CD14-positive monocyte (primary cell): ENCODE measurements at regions not wholly inside any gene's neighbourhood (a gene's known extent, or its start where the extent isn't known, plus 50 kb on each side); places are given as distances from the start of the nearest gene placed in this dataset.

Source experiments
- DNase-seq, 3 donors: peaks; one replicate each; pipeline ENCODE4 v3.0.0-alpha.2; 2011 to 2022
- H2AFZ ChIP-seq: 2 replicates; pipeline ENCODE4 v1.6.0; 2012; ENCODE audit warnings: mild to moderate bottlenecking, low read depth, low read length, inconsistent platforms; ENCODE audit not compliant: insufficient read depth, poor library complexity, severe bottlenecking
- H3K27ac ChIP-seq, 2 donors: 1 replicate in 1 of 2; 2 replicates in 1 of 2; pipeline ENCODE4 v1.5.1; 2012 to 2013; ENCODE audit warnings: low read length in 2 of 2, control low read depth in 1 of 2, inconsistent platforms in 1 of 2, low read depth in 1 of 2, mild to moderate bottlenecking in 1 of 2
- H3K27me3 ChIP-seq, 2 donors: one replicate each; pipeline versions ENCODE4 v1.6.0 to v1.6.1; 2011 to 2013; ENCODE audit warnings: low read length in 2 of 2; ENCODE audit not compliant: control insufficient read depth in 2 of 2, insufficient read depth in 2 of 2
- H3K36me3 ChIP-seq, 2 donors: replicated peaks in 1 of 2; 1 replicate in 1 of 2; 2 replicates in 1 of 2; pipeline versions ENCODE4 v1.5.1 to v1.6.1; 2012 to 2013; ENCODE audit warnings: low read length in 2 of 2, control low read depth in 1 of 2, inconsistent platforms in 1 of 2, mild to moderate bottlenecking in 1 of 2; ENCODE audit not compliant: insufficient read depth in 2 of 2, control insufficient read depth in 1 of 2
- H3K4me1 ChIP-seq, 2 donors: 1 replicate in 1 of 2; 2 replicates in 1 of 2; pipeline versions ENCODE4 v1.5.1 to v1.6.1; 2012 to 2013; ENCODE audit warnings: low read length in 2 of 2, control low read depth in 1 of 2, inconsistent platforms in 1 of 2, mild to moderate bottlenecking in 1 of 2, moderate library complexity in 1 of 2; ENCODE audit not compliant: insufficient read depth in 2 of 2, control insufficient read depth in 1 of 2
- H3K4me2 ChIP-seq: replicated peaks from 2 replicates; pipeline ENCODE3; 2012; ENCODE audit warnings: low read length, moderate library complexity, mild to moderate bottlenecking; ENCODE audit not compliant: poor library complexity, severe bottlenecking; ENCODE audit errors: extremely low read depth
- H3K4me3 ChIP-seq, 3 experiments: fragments of 200-600 bp in 1 of 3; sonication (generic) in 1 of 3; replicated peaks in 1 of 3; 1 replicate in 2 of 3; 2 replicates in 1 of 3; pipeline ENCODE4 v1.5.1; 2011 to 2013; ENCODE audit warnings: low read length in 3 of 3, mild to moderate bottlenecking in 3 of 3, control low read depth in 2 of 3, low read depth in 2 of 3, inconsistent platforms in 1 of 3, moderate library complexity in 1 of 3
- H3K79me2 ChIP-seq: 2 replicates; pipeline ENCODE4 v1.6.0; 2012; ENCODE audit warnings: mild to moderate bottlenecking, control low read depth, inconsistent platforms, low read length, moderate library complexity; ENCODE audit not compliant: insufficient read depth
- H3K9ac ChIP-seq: 2 replicates; pipeline ENCODE4 v1.6.0; 2017; ENCODE audit warnings: low read length, mild to moderate bottlenecking; ENCODE audit not compliant: insufficient read depth, poor library complexity, severe bottlenecking
- H3K9me3 ChIP-seq, 2 donors: replicated peaks in 1 of 2; 1 replicate in 1 of 2; 2 replicates in 1 of 2; pipeline versions ENCODE4 v1.5.1 to v1.6.1; 2012 to 2013; ENCODE audit warnings: low read length in 2 of 2, control low read depth in 1 of 2; ENCODE audit not compliant: control insufficient read depth in 1 of 2, insufficient read depth in 1 of 2
- H4K20me1 ChIP-seq: 2 replicates; pipeline ENCODE4 v1.6.0; 2012; ENCODE audit warnings: mild to moderate bottlenecking, low read length, control low read depth, moderate library complexity; ENCODE audit not compliant: insufficient read depth
- H3K27ac Mint-ChIP-seq, 7 donors: one replicate each; pipeline ENCODE4 v1.8.0; 2020; ENCODE audit warnings: mild to moderate bottlenecking in 7 of 7, mixed read lengths in 7 of 7, moderate library complexity in 6 of 7, inconsistent platforms in 2 of 7
- H3K27me3 Mint-ChIP-seq, 3 donors: one replicate each; pipeline ENCODE4 v1.8.0; 2021 to 2022; ENCODE audit warnings: low read depth in 3 of 3, mild to moderate bottlenecking in 3 of 3, mixed read lengths in 3 of 3, moderate library complexity in 3 of 3, inconsistent platforms in 1 of 3
- H3K36me3 Mint-ChIP-seq, 2 donors: one replicate each; pipeline ENCODE4 v1.8.0; 2020; ENCODE audit warnings: mixed read lengths in 2 of 2, inconsistent platforms in 1 of 2, mild to moderate bottlenecking in 1 of 2
- H3K4me1 Mint-ChIP-seq: one replicate; pipeline ENCODE4 v1.8.0; 2020; ENCODE audit warnings: mild to moderate bottlenecking, mixed read lengths
- H3K4me3 Mint-ChIP-seq, 2 donors: one replicate each; pipeline ENCODE4 v1.8.0; 2020; ENCODE audit warnings: mild to moderate bottlenecking in 2 of 2, mixed read lengths in 2 of 2, moderate library complexity in 1 of 2
- H3K9me3 Mint-ChIP-seq, 7 donors: one replicate each; pipeline ENCODE4 v1.8.0; 2020 to 2022; ENCODE audit warnings: mixed read lengths in 7 of 7, mild to moderate bottlenecking in 6 of 7, moderate library complexity in 6 of 7, inconsistent platforms in 2 of 7
- CTCF ChIP-seq: fragments of 200-600 bp; IDR thresholded peaks from one replicate; pipeline ENCODE4 v1.8.0; 2022; ENCODE audit warnings: antibody characterized with exemption, mild to moderate bottlenecking
- WGBS: methylation state at CpG from one replicate; pipeline ENCODE4 v1.1.5; 2013; ENCODE audit warnings: missing lambda C conversion rate; ENCODE audit not compliant: insufficient coverage; 5-methylcytosine and 5-hydroxymethylcytosine counted together
- intact Hi-C, 2 donors: fragments of 100-400 bp; cut with micrococcal nuclease; formaldehyde crosslinking; loops; one replicate each; pipeline versions ENCODE4 v1.15.0 to v1.15.1; 2023

GRCh38 chr4:42262701-42263490 lies 110.4 kb upstream of the BEND4 start:
- Mint-ChIP-seq H3K4me3 (no peak overlapping the region), H3K36me3 (no peaks in the 10 kb centered on the region), H3K9me3 (peaks cover 2 to 15% (median 6%) of the 10 kb centered on the region in 7 donors), H3K27me3 (peaks cover 0 to 4% (median 1%) of the 10 kb centered on the region in 3 donors), H3K4me1 (no peaks in the 10 kb centered on the region), H3K27ac (no peak overlapping the region)
- H3K9me3 ChIP-seq: peaks cover 0 to 5% of the 10 kb centered on the region in 2 donors
- no peak for DNase-seq
- H3K27ac ChIP-seq: no peak overlapping the region
- no peaks in the 10 kb centered on the region for H3K36me3 ChIP-seq
- H3K9ac ChIP-seq: no peak overlapping the region
- no peak overlapping the region for H3K4me2 ChIP-seq
- H3K79me2 ChIP-seq: no peaks in the 10 kb centered on the region
- H4K20me1 ChIP-seq: no peaks in the 10 kb centered on the region
- no peaks in the 10 kb centered on the region for H3K27me3 ChIP-seq
- H3K4me3 ChIP-seq: no peak overlapping the region
- no peaks in the 10 kb centered on the region for H3K4me1 ChIP-seq
- no peak overlapping the region for H2AFZ ChIP-seq
- no peak for TF ChIP-seq CTCF
- intact Hi-C loops: no loop called here
- 100% methylated on average over 1 of the region's 8 CpGs for WGBS

- no peak overlapping the region for H3K27ac ChIP-seq
- Mint-ChIP-seq H3K27ac (no peak overlapping the region), H3K27me3 (peaks cover 0 to 2% (median 0%) of the 10 kb centered on the region in 3 donors), H3K36me3 (no peaks in the 10 kb centered on the region), H3K9me3 (peaks cover 2 to 12% (median 5%) of the 10 kb centered on the region in 7 donors), H3K4me3 (no peak overlapping the region), H3K4me1 (no peaks in the 10 kb centered on the region)
- no peaks in the 10 kb centered on the region for H3K4me1 ChIP-seq
- H3K4me3 ChIP-seq: no peak overlapping the region
- H3K9ac ChIP-seq: no peak overlapping the region
- no peak overlapping the region for H3K4me2 ChIP-seq
- no peaks in the 10 kb centered on the region for H3K36me3 ChIP-seq
- no peaks in the 10 kb centered on the region for H3K79me2 ChIP-seq
- intact Hi-C loops: no loop called here
- no peaks in the 10 kb centered on the region for H3K27me3 ChIP-seq
- no peak for DNase-seq
- no peak overlapping the region for H2AFZ ChIP-seq
- WGBS: 92% methylated on average over 15 of the region's 20 CpGs
- H3K9me3 ChIP-seq: peaks cover 0 to 5% of the 10 kb centered on the region in 2 donors
- no peaks in the 10 kb centered on the region for H4K20me1 ChIP-seq
- TF ChIP-seq CTCF: no peak
These were observed 113.5 kb upstream of the BEND4 start for GRCh38 chr4:42265782-42266602.
